HG02678 (cell line): ENCODE measurements at regions not wholly inside any gene's neighbourhood (a gene's known extent, or its start where the extent isn't known, plus 50 kb on each side); places are given as distances from the start of the nearest gene placed in this dataset.

Experiments used
- ATAC-seq: cut with Tn5 transposase; IDR thresholded peaks from one replicate; pipeline ENCODE4 v1.9.1; 2021; ENCODE audit warnings: mild to moderate bottlenecking, moderate library complexity; ENCODE audit not compliant: unreplicated experiment

DNA sequence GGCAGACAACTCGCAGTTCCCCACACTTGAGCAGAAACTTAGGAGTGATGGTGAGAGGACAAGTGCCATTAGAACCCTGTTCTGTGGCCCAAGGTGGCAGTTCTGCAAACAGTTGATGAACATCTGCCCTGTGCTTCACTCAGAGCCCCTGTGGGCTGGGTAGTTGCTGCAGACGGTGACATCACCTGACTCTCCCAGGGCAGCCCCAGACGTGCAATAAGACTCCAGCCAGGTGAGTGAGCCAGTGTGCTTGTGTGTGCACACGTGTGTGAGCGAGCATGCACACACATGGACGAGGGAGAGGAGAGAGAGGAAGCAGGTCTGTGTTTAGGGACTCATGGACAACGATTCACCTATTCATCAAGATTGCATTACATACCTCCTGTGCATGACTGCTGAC is 136.0 kb upstream of the GLI2 start:
- no peak for ATAC-seq

DNA sequence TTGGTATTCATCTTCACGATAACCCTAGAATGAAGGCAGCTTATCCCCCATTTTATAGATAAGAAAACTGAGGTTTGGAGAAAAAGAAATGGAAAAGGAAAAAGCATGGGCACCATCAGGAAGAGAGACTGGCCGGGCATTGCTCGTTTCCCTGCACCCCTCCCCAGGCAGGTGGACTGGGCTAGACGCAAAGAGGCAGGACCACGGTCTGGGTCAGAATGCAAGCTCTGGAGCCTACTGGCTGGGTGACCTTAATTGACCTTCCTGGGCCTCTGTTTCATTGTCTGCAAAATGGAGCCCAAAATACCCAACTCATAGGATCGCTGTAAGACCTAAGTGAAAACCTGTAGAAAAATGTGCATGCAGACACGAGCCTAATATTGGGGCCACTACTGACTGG is 135.3 kb upstream of the GLI2 start:
- no peak for ATAC-seq

DNA sequence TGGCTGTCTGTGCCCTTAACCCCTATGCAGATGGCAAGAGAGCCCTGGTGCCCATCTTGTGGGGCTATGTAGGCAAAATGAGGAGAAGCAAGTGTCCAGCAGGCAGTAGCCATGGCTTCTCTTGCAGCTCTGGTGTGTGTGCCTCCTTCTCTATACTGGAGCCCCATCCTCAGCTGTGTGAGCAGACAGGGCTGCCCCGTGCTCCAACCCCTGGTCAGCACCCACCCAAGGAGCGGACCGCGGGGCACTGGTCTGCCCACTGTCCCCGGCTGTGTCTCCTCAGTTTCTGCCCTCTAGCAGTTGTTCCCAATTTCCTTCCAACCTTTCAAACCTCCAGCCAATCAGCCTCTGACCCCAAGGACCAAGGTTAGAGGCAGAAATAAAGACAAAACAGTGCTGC is 134.9 kb upstream of the GLI2 start:
- ATAC-seq: no peak

DNA sequence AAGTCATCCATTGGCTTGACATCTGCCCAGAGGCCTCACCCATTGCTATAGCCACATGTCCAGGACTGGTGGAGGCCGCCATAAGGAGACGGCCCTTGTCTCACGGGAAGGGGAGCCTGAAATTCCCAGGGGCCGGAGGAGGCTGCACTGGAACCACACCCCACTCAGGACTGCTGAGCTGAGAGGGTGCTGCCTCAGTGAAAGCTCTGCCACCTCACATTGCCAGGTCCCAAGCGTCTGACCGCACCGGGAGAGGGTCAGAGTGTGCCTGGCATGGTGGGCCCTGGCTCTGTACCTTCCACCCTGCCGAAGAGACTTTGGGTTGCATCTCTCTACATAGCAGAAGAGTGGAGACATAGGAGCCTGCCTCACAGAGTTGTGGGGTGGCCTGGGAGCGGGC is 134.1 kb upstream of the GLI2 start:
- ATAC-seq: no peak

DNA sequence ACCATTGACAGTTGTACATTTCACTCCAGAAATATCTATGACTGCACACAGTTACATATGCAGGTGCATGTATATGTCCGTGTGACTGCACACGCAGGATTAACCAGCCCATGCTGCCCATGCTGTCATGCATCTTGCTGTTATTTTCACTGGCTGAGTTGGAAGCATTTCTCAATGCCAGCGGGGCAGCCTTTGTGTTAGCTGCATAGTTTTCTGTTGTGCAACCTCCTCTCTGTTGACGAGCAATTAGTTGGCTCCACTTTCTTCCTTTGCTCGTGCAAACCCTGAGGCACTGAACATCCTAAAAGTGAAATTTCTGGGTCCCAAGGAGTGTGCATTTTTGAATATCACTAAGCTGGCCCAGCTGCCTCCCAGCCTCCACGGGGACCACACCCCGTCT is 133.4 kb upstream of the GLI2 start:
- ATAC-seq: no peak

DNA sequence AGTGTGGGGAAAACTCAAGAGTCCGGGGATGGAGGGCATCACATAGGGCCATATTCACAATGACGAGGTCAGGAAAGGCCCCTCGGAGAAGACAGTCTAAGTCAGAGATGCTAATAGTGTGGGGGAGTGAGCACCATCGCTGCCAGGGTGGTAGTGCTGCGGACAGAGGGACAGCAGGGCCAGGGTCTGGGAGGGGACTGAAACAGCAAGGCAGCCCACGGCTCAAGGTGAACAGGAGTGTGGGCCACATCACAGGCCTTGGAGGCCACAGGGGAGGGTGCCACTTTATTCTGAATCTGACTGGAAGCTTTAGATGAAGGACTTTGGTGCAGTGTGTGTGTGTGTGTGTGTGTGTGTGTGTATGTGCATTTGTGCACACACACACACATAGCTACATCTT is 130.9 kb upstream of the GLI2 start:
- no peak for ATAC-seq

DNA sequence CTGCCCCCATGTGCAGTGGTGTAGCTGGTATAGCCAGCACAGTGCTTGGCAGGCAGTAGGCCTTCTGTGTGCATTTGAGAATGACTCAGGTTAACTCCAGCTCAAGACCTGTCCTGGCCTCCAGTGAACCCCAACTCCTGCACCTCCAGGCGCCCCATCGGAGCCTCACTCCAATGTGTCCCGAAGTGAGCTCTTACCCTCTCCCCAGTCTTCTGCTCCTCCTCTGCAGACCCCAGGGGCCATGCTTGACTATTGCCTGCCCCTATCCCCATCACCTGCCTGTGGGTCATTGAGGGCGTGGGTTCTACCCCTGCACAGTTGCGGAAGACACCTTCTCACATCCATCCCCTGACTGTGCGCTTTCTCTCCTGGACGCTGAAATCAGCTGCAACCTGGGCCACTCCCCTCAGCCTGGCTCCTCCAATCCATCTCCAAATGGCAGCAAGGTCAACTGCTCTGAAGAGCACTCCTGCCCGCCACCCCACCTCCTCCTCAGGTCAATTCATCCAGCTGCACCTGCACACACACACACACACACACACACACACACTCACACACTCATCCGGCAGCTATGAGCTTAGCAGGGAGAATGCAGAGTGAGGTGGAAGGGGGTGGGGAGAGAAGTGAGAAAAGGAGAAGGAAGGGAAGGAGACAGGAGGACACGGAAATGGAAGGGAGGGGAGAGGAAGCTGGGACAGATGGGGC is 130.3 kb upstream of the GLI2 start:
- ATAC-seq: no peak

DNA sequence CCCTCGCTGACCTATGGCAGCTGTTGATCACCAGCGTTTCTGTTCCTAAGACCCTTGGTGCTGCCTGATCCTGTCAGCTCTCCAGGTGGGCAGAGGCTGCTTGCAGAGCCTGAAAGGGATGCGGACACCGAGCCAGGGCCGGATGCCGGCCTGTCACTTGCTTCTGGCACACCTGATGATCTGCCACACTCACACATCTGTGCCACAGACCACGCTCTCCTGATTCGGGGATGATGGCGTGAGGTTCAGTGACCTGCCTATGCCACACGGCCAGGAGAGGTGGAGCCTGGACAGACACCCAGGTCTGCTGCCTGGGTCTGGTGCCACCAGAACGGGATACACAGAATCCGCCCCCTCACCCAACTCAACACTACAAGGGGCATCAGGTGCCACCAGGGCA is 129.4 kb upstream of the GLI2 start:
- no peak for ATAC-seq

DNA sequence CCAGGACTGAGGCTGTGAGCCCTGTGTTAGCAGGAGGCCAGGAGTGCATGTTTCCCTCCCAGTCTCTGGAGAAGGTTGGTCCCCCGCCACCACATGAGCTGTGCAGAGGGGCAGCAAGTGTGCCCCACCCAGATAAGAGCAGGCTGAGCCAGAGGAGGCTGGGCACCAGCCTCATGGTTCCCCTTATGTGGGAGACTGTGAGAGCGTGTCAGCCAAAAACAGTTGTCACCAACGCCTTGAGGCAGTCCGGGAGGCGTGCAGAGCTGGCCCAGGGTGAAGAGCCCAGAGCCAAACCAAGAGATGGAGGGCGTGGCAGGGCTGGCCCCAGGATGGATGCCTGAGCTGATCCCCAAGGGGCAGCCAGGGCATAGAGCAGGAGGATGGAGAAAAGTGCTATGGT is 128.7 kb upstream of the GLI2 start:
- ATAC-seq: no peak

DNA sequence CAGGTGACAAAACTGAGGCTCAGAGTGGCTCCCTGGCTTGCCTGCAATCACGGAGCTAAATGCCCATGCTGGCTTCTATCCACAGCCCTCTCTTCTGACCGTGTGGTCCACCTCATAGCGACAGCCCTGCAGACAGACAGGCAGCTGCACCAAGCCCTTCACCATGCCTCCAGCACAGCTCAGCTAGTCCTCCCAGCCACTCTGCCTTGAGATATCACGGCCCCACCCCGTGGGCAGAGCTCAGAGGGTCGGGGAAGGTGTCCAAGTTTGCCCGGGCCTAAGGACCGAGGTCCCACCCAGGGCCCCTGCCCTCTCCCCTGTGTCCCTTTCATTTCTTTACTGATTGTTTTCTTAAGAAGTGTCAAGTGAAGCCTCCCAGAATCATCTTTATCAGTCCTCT is 128.2 kb upstream of the GLI2 start:
- no peak for ATAC-seq

DNA sequence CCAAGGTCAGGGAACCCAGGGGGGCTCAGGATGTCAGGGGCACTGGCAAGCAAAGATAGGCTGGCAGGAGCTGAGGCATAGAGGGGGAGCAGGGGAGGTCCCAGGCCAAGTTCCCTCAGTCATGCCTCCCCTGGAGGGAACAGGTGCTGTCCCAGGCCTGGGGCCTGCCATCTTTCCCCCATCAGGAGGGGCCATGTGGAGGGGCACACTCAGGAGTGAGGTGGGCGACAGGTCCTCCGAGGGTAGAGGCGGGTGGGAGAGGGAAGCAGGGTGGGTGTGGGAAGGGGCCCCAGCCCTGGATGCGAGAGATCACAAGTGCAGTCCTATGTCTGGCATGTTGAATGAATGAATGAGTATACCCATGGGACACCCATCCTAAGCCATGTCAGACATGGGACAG is 127.7 kb upstream of the GLI2 start:
- ATAC-seq: no peak

DNA sequence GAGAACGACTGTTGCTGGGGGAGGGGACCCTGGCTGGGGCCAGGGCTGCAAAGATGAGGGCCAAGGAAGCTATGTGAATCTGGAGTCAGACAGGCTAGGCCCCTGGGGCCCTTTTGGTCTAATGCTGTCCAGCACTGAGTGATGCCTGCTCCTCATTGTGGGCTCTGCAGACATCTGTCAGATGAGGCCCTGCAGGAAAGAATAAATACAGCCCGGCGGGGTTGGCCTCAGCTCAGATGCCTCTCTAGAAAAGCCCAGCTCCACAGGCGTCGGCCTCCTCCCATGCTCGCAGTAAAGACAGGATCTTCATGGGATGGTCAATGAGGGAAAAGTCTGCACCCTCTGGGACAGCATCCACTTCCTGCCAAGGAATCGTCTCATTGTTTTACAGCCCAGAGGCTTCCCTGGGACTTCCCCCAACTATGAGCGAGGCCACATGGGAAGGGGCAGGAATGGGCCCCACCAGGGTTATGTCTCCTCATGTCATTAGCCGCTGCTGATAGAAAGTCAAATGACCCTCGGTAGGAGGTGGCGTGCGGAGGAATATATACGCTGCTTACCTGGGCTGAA is 125.8 kb upstream of the GLI2 start:
- ATAC-seq: no peak

DNA sequence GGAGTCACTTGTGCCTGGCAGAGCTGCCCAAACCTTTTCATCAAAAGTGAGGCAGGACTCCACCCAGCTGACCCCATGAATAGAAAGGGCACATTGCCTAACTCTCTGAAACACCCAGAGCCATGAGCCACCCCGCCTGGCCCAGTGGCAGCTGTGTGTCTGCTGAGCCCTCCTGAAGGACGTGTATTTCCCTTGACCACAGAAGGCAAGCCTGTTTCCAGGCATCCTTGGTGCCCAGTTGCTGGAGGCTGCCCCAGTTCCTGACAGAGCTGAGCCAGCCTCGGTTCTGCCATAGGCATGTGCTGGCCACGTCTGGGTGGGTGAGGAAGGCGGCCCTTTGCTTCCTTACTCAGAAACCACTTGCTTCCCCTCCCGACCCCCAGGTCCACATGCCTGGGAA is 124.7 kb upstream of the GLI2 start:
- no peak for ATAC-seq

DNA sequence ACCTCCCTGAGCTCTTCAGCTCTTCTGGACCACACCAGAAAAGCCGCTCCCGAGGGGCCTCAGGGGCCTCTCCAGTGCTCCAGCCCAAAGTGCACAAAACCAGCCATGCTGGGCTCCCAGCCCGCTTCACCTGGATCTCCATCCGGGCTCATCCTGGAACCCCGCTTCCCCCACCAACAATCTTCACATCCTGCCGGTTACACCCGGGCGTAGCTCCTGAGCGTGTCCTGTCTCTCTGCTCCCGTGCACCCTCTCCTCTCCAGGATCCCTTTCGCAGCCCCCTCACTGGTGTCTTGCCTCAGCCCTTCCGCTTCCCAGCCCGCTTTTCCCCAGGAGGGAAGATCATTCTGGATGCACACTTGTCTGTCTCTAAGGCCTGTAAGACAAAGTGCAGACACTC is 123.7 kb upstream of the GLI2 start:
- no peak for ATAC-seq

DNA sequence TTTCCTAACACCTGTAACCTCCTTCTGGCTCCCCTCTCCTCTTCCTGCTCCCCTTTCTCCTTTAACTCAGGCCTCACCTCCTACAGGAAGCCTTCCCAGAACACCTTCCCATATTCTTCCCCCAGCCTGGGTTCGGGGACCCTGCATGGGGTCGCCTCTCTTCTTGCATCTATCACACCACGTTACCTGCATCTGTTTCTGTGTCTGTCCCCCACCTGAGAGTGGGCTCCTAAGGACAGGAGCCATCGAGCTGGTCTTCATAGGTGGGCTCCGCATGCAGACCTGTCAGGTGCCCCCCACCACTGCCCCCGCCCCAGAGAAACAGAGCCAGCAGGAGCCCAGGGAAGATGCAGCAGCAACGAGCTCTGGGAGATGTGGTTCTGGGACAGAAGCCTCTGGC is 123.2 kb upstream of the GLI2 start:
- ATAC-seq: no peak

DNA sequence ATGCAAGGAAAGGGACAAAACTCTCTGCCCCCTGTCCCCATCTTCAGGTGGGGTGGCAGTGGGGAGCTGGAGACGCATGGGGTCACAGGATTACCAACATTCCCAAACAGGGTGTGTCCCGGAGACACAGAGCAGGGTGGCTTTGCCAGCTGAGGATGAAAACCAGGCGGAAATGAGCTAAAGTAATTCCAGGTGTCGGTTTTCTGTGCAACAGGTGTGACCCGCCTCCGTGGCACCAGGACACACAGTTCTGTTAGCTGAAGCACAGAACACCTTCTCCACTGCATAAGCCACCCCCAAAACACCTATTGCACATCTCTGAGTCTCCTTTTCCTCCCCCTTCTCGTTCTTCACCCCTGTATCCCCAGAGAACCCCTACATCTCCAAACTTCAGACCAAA is 122.7 kb upstream of the GLI2 start:
- no peak for ATAC-seq

DNA sequence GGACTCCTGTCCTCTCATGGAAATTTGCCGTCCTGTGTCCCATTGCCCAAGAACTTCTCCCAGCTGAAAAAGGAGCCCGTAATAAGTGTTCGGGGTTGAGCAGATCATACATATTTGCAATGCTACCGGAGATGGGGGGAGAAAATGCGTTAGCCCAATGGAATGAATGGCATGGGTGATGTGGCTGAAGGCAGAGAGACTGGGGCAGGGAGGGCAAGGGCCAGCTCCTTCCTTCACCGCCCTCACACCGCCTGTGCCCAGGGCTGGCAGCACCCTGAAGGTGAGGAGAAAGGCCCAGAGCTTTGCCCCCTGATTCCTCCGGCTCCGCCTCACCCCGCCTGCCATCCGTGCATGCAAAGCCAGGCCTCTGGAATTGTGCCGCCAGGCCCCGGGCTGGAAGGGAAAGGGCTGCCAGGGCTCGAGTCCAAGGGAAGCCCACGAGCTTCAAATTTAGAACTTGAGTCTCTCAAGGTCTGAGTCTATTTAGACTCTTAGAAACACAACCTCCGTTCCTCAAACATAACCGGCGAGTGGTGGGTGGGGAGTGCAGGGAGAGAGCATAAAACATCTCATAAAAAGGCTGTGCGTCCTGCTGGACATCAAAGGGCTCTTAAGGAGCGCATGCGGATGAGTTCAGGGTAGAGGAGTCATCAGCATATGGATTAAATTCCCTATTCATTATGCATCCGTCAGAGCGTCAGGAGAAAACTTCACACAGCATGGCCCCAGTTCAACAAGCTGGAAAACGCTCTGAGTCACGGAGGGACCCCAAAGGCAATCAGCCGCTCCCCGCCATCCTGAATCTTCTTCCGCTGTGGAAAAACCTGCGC is 121.7 kb upstream of the GLI2 start:
- no peak for ATAC-seq

DNA sequence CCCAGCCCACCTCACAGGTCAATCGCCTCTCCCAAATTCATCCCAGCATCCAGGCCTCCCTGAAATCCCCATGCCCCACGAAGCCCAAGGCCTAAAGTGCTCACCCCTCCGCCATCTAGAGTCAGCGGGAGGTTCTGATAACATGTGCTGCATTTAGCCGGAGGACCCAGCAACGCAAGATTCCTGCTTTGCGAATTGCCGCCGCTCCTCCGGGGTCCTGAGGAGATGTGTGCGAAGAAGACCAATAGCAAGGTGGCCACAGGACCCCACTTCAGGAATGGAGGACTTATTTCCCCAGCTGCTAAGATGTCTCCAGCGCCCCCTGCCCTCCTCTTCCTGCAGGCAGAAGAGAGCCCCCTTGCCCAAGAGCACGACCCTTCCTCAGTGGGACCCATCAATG is 120.8 kb upstream of the GLI2 start:
- no peak for ATAC-seq

DNA sequence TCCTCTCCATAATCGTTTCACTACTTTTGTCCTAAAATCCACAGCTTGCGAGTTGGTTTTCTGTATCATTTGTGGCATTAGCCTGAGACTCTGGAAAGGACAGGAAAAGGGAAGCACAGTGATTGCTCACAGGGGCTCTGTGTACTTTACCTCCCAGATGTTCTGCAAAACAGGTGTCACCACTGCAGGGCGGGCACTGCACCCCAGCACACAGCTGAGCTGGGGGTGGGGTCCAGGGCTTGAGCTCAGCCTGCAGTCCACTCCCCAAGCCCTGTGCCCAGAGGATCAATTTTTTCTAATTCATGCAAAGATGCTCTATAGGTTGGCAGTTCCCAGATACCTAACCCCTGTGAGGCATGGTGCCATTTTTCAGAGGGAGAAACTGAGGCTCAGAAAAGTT is 119.4 kb upstream of the GLI2 start:
- ATAC-seq: no peak

DNA sequence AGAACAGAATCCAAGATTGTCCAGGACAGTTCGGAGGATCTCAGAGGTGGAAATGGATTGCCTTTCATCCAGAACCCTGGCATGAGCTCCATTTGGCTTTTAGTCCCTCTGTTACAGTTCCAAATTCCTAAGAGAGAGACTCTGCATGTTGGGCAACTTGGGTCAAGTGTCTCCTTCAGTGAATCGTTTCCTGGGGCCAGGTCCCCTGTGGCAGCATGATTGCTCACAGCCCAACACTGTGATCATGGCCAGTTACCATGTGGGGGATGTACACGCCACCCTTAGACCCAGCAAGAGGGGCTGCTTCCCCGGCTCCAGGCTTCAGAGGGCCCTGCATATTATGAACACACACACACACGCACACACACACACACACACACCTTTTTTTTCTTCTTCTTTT is 118.6 kb upstream of the GLI2 start:
- ATAC-seq: no peak

DNA sequence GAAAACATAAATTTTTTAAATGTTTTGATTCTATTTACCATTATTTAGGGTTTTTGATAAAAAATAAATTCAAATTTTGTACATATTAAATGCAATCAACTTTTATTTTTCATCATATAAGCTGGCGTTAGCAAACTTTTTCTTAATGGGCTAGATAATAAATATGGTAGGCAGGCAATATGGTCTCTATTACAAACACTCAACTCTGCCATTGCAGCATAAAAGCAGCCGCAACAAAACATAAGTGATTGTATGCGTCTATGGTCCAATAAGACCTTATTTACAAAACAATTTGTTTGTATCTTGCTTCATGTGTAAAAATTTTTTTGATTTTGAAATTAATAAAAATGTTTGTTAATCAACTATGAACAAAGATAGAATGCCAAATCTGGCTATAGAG is 116.8 kb upstream of the GLI2 start:
- no peak for ATAC-seq

DNA sequence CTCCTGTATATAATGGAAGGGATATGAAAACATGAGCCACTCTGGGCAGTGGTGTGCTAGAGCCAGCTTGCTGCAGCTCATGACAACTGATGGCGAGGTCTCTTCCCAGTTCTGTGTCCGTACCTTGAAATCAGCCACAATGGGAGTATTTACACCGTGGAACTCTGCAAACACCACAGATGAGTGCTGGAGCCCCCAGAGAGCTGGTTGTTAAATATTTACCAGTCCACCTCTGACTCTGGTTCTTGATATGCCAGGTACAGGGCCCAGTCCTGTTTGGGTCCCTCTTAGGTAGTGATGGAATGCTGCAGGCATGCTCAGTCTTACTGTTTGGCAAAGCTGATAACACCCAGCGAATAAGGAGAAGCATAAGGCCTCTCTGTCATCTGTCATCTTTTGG is 116.1 kb upstream of the GLI2 start:
- ATAC-seq: no peak
